ENCODE measurements at regions not wholly inside any gene's neighbourhood (a gene's known extent, or its start where the extent isn't known, plus 50 kb on each side); places are given as distances from the start of the nearest gene placed in this dataset.

DNA sequence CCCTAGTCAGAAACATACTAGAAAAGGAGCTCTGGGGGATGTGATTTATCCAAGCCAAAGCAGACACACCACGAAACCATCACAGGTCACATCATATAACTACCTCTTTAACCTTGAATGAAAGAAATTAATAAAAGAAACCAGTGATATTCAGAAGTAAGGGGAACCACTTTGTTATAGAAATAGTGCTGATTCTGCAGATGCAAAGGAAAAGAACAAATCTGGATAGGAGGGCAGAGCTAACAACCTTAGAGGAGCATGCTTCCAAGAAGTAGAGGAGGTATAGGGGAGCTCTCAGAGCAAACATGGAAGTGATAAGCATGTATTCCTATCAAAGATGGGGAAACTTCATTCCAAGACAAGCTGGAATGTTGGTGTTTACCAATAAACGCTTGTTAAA, 117.0 kb upstream of the MDM1 start:
- no peak for DNase-seq (ENCODE audit: low read depth)

DNA sequence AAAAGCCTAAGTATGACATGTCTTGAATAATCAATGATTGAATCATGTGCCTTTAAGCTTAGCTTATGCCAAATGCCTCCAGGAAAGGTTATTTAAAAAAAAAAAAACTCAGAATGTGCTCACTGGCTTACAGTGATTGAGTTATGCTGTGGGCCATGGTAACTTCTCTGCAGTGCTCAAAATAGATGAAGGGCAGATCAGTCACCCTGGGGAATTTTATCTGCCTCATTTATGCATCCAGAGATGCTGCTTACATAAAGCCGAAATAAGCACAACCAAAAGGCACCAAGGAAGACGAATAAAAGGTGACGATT, 118.7 kb upstream of the MDM1 start:
- DNase-seq (ENCODE audit: low read depth): no peak

DNA sequence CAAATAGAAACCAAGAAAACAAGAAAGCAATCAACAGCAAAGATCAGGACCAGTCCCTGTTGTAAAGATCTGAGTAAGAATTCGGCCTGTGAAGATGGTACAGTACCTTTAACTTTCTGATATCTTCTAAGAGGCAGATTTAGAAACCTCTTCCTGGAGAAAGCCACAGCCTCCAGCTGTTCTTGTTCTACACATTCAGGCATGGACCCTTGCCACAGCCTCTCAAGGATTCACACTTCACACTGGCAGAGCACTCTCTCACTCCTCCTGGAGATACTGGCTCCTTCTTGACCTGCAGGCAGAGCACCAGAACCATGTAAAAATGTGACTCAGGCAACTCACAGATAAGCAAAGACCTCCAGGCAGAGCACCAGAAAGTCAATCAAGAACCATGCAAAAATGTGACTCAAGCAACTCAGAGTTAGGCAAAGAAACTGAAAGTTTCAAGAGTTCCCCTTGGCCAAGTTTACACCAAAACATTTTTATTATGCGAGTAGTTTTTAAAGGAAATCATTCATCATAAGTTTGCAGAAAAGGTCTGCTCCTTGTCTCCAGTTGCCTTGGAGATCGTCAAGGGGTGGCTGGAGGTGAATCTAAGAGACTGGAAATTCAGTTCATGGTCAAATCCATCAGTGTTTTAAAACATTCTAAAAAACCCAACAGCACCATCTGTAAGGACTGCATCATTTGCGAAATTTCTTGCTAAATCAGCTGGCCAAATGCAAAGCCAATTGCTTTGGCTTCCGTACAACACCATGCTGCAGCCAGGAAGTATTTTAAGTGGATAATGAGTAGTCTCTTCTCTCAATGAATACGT, 119.3 kb upstream of the MDM1 start:
- DNase-seq (ENCODE audit: low read depth): peak; percentile 58

DNA sequence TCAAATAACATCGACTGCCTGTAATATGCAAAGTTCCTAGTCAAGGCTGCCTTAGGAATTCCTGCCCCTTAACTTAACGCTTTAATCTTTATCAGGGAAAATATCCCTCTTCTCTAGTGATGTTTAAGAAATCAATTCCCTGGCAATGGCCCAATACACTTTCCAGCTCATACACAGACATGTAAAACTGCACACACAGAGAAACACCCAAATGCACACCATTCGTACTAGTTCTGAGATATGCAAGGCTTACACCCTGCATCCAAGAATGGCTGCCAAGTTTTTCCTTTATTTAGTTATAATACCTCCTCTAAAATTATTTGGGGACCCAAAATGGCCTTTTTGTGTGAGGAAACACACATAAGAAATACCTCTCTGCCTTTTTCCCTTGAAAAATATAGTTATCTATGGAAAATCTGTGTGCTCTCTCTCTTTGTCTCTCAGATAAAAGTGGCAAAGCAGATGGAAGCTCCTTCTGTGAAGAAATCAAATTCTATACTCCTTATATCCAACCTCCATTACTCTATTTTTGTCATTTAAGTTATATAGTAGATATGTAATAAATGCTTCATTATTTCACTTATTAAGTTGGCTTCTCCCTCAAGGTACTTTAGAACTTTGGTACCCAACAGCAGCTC, 120.0 kb upstream of the MDM1 start:
- DNase-seq (ENCODE audit: low read depth): no peak

DNA sequence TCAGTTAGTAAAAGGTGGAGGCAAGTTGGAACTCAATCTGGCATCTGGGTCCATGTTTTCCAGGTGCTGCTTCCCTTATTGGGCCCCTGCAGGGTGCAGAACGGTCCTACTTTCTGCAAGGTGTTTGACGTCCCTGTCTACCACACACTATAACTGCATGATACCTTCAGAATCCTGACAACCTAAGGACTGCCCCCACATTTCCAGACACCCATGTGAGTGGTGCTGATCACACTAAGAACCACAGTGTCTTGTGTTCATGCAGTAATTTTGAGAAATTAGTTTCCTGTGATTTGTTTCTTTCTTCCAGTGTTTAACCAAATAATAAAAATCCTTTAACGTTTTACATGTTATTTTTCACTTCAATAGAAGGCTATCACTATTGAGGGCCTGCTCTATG, 121.1 kb upstream of the MDM1 start:
- DNase-seq (ENCODE audit: low read depth): no peak

DNA sequence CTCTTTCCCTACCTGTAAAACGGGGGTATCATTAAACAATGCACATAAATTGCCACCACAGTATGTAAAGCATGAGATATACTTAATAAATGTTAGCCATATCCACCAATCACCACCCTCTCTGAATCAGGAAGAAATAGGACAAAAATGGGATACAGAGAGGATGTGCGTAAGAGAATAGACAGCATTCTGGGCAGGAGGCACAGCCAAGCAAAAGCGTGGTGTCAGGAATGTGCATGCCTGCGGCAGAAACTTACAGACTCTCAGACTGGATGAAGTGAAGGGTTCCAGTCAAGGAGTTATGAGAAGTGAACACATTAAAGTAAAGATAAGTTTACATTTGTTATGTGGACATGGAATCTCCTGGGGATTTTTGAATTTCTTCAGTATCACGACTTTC, 121.7 kb upstream of the MDM1 start:
- DNase-seq (ENCODE audit: low read depth): no peak

DNA sequence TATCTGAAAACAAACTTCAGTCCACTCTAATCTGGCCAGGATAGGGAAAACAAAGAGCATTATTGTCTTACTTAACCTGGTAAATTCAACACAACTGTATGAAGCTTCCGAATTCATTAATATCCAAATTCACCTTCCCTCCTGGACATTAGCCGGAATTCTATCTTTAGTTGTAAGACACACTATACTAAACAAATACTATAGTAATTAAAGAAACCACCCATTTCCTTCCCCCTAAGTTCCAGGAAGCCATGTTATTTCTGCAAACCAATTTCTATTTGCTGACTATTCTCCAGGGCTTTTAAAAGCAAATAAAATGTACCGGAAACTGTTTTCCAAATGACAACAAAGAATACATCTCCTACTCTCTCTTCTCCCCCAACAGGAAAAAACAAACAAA, 122.7 kb upstream of the MDM1 start:
- no peak for DNase-seq (ENCODE audit: low read depth)

DNA sequence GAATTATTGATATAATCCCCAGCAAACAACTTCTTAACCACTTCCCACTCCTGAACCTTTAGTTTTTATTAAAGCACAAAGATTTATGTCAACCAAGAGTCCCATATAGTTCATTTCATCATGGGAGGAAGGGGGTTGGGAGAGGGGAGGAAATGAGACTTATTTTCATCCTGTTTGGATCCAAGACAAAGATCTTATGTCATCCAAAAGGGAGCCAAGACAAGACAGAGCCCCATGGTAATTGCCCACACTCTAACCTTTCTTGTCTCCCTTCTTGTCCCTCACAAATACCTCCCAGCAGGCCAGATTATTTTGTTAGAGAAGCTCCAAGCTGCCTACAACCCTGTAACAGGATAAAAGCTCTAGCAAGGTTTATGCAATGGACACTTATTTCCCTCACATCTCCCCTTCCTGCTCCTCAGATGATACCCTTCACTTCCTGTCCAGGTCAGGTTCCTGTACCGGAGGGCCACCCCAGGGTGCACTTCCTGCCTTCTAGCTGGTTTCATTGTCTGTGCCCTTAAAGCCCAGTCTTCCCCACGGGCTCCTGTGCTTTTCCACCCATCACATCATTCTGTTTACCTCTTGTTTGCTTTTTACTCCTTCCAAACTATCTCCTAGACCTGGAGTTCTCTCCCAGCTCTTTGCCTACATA, 123.7 kb upstream of the MDM1 start:
- DNase-seq (ENCODE audit: low read depth): peak; percentile 37

DNA sequence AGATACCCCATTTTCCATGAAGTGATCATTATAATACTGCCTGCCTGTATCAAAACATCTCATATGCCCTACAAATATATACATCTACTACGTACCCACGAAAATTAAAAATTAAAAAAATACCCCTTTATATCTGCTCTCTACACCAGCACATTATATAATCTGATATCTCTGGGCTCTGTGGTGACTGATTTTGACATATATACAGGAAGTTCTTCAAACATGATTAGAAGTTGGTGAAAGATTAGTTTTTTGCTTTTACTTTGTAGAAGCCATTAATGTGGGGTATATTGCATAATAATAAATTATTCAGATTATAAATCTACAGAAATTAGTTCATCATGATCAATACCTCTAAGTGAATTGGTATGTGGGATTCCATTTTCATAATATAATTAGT, 126.7 kb upstream of the MDM1 start:
- no peak for DNase-seq (ENCODE audit: low read depth)

DNA sequence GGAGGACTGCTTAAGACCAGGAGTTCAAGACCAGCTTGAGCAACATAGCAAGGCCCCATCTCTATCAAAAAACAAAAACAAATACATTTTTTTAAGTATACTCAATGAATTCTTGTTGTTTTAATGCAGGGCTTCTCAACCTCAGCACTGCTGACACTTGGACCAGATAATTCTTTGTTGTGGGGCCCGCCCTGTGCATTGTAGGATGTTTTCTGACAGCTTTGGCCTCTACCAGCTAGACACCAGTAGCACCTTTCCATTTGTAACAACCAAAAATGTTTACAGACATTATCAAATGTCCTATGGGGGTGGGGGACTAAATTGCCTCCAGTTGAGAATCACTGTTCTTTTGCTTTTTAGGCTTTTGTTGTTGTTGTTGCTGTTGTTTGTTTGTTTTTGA, 128.1 kb upstream of the MDM1 start:
- no peak for DNase-seq (ENCODE audit: low read depth)

DNA sequence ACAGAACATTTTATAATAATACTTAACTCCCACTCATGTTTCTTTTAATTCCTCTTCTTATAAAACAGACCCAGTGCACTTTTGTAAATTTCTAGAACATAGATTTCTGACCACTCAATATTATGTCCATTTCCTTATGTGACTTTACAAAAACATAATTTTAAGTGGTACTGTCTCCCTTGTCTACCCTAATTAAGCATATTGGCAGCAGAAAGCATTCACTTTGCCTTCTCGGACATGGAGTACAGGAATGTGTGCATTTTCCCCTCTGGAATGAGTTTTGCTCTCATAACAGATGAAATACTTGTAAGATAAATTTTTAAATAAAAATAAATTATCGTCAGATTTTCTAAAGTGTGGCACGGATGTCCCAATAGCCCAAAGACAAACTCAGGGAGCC, 129.5 kb upstream of the MDM1 start:
- DNase-seq (ENCODE audit: low read depth): no peak

DNA sequence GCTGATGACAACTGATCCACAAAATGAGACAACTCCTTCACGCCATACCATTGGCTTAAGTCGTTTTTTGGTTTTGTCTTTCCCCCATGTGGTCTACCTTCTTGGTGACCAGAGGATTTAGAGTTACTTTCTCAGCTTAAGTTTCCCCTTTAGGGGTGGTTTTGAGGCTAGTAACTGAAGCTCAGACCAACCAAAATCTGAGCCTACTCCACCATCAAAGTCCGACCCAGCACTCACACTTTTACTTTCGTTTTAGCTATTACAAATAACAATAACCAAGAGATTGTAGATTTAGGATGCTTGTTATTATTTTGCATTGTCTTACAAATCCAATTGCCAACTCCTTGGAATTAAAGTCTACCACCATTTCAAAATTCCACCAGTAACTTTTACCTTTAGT, 130.6 kb upstream of the MDM1 start:
- peak; percentile 15 for DNase-seq (ENCODE audit: low read depth)

DNA sequence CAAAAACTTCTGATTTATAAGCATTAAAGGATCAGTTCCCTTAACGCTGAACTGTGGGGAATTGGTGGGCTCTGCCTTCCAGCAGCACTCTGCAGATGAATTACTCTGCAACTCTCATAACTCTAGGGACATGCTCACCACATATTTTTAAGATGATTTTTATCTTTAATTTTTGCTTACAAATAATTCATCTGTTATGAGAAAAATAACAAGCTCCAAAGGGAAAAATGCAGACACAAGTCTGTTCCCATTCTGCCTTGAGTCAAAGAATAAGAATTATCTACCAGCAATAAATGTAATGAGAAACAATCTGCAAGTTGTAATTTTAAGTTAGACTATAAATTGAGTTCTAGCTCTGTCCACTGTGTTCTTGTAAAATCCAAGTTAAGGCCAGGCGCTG, 133.1 kb upstream of the MDM1 start:
- no peak for DNase-seq (ENCODE audit: low read depth)

DNA sequence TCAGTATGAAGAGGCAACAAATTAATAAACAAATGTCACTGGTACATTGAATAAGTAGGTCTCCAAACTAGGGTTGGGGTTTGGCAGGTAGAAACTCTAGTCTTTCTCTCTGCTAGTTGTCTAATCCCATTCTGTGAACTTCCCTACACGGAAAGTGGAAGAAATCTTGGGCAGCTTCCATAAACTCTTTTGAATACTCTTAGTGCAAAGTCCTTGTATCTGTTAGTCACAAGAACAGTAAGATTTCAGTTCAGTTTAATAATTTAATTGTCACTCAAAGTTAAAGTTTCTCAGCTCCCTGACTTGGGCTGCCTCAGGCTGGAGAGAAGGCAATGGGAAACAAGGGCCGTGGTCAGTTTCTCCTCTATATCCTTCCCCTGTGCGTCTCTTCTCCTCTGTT, 135.4 kb upstream of the MDM1 start:
- DNase-seq (ENCODE audit: low read depth): no peak

DNA sequence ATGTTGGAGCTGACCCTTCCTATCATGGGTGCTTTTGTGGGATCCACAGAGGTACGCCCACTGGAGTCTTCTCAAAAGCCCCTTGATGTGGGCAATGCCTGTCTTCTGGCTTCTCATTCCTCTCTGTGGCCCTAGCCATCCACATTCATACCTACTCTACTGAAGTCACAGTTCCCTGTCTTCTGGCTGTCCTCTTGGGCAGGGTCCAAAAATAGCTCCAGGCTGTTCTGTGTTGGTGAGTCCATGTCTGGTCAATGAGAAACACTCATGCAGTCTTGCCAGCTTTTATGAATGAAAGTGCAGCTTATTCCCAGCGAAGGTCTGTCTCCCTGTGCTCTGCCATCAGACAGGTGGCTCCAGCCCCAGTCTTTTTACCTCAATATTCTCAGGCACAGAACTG, 135.9 kb upstream of the MDM1 start:
- DNase-seq (ENCODE audit: low read depth): no peak

DNA sequence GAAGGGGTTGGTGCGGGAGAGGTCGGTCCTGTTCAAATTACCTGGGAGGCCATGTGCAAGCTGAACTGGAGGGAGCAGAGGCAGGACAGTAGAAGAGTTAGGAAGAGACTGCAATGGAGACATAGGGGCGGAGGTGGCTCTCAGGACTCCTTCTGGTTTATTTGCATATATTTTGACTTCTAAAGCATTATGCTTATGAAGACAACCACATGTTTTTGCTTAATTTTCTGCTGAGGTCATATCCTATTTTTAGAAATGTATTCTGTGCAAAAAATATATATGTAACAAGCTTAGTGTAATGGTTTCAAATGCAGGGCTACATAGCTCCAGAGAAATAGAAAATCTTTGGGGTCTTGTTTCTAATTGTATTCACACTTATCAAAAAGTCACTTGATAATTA, 137.0 kb upstream of the MDM1 start:
- no peak for DNase-seq (ENCODE audit: low read depth)

DNA sequence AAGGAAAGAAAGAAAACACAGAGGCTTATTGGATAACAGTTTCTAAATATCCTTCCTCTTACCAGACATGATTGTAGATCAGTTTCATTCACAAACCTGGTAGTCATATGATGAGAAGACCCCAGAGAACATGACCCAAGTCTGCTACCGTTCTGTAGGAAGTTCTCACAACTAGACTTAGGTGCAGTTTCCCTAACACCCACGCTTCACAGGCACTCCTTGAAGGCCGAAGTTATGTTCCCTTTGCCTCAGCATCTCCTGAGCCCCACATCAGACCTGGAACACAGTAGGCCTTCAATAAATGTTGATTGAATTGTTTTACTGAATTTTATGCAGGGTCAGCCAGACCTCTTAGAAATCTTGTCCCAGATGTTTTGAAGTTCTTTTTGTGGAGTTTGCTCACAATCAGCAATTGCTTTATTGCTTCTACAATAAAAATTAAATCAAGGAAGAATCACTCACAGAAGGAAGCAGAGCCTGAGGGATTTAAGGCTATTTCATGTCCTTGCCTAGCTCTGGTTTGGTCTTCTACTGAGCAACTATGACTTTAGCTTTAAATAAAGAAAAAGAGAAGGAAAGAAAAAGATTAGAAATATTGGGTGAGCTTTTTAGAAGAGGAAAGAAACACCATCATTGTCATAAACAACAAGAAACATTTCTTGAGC, 138.6 kb upstream of the MDM1 start:
- DNase-seq (ENCODE audit: low read depth): no peak

DNA sequence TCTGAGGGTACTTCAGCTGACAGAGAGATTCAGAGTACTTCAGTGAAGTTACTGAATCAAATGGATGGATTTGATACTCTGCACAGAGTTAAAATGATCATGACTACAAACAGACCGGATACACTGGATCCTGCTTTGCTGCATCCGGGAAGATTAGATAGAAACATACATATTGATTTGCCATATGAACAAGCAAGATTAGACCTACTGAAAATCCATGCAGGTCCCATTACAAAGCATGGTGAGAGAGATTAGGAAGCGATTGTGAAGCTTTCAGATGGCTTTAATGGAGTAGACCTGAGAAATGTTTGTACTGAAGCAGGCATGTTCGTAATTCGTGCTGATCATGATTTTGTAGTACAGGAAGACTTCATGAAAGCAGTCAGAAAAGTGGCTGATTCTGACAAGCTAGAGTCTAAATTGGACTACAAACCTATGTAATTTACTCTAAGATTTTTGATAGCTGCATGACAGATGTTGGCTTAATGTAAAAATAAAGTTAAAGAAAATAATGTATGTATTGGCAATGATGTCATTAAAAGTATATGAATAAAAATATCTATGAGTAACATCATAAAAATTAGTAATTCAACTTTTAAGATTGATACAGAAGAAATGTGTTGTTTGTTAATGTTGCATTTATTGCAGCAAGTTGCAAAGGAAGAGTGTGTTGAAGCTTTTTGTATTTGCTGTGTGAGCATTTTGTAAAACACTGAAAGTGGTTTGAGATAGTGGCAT, 136.1 kb upstream of the RAP1B start:
- no peak for DNase-seq (ENCODE audit: low read depth)

DNA sequence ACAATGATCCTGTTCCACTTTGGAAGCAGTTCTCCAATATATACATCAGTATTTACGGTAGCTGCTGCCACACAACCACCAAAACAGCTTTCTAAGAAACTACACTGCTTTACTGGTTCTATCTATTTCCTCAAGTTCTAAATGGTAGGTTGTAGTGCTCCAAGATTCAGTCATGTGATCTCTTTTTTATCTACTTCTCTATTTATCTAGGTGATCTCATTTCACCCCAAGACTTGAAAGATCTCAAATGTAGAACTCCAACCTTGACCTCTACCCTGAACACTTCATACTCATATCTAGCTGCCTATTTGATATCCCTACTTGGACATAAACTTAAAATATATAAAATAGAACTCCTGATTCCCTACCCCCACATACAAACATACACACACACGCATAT, 133.9 kb upstream of the RAP1B start:
- no peak for DNase-seq (ENCODE audit: low read depth)

DNA sequence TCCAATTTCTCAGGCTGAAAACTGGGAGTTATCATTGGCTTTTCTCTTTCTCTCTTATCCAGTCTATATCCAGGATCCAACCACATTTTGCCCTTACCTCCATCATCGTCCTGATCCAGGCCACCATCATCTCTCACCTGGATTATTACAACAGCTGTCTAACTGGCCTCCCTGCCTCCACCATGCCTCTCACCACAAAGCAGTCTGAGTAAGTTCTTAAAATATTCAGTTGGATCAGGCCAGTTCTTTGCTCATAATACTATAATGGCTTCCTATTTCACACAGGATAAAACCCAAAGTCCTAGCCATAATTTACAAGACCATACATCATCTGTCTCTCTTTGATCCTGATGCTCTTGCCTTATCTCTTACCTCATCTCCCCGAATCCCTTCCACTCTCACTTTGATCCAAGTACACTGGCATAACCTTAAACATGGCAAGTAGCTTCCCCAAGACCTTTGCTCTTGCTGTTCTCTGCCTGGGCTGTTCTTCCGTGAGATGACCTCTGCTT, 133.4 kb upstream of the RAP1B start:
- no peak for DNase-seq (ENCODE audit: low read depth)

DNA sequence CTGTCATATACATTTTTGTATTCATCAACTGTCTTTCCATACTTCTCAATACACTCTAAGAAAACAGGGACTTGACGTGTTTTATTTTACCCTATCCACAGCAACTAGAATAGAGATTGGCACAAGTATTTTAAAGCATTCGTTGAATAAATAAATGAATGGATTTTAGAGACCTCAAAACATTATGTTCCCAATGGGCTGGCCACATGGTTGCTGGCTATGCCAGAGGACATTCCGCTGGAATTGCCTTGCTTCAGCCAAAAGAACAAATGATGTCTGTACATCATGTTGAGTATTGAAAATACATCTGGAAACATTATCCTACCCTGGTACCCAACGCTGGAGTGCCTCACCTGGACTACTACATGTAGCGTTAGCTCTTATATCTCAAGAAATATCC, 132.8 kb upstream of the RAP1B start:
- DNase-seq (ENCODE audit: low read depth): no peak
